CD4-positive, alpha-beta T cell (primary cell): ENCODE measurements at regions not wholly inside any gene's neighbourhood (a gene's known extent, or its start where the extent isn't known, plus 50 kb on each side); places are given as distances from the start of the nearest gene placed in this dataset.

ENCODE experiments used
- ATAC-seq: fragments of 200-7000 bp; cut with Tn5 transposase; one replicate; pipeline ENCODE4 v1.10.0; 2022; ENCODE audit warnings: mild to moderate bottlenecking; ENCODE audit not compliant: poor library complexity
- CTCF ChIA-PET: fragments of 350-600 bp; sonication (Branson Sonifier 250); formaldehyde crosslinking; loops from one replicate; lab custom pipeline; 2021; ENCODE audit warnings: antibody characterized with exemption, inconsistent platforms; lab: Charles Lee
- POLR2A ChIA-PET: fragments of 350-600 bp; sonication (Branson Sonifier 250); formaldehyde crosslinking; loops from one replicate; lab custom pipeline; 2021; ENCODE audit warnings: antibody characterized with exemption, inconsistent platforms; lab: Charles Lee
- DNase-seq, 14 experiments: peaks; one replicate each; pipeline ENCODE4 v3.0.0-alpha.2; 2013 to 2020; ENCODE audit warnings: mixed read lengths in 2 of 14
- H3K27ac ChIP-seq, 2 donors: one replicate each; pipeline versions ENCODE4 v1.5.1 to v1.7.0; 2013; ENCODE audit warnings: low read length in 2 of 2, low read depth in 1 of 2, mild to moderate bottlenecking in 1 of 2
- H3K27me3 ChIP-seq, 2 experiments: 1 replicate in 1 of 2; 2 replicates in 1 of 2; pipeline versions ENCODE4 v1.6.1 to v1.7.0; 2013; ENCODE audit warnings: low read length in 2 of 2, control low read depth in 1 of 2, mild to moderate bottlenecking in 1 of 2, moderate library complexity in 1 of 2; ENCODE audit not compliant: insufficient read depth in 2 of 2, control insufficient read depth in 1 of 2
- H3K36me3 ChIP-seq: one replicate; pipeline ENCODE4 v1.6.1; 2013; ENCODE audit warnings: low read length, control low read depth; ENCODE audit not compliant: insufficient read depth
- H3K4me1 ChIP-seq: one replicate; pipeline ENCODE4 v1.6.1; 2013; ENCODE audit warnings: low read length, control low read depth; ENCODE audit not compliant: insufficient read depth
- H3K4me3 ChIP-seq: one replicate; pipeline ENCODE4 v1.5.1; 2013; ENCODE audit warnings: mild to moderate bottlenecking, low read length, moderate library complexity
- H3K9me3 ChIP-seq, 2 experiments: 1 replicate in 1 of 2; 2 replicates in 1 of 2; pipeline versions ENCODE4 v1.6.1 to v1.7.0; 2013; ENCODE audit warnings: low read length in 2 of 2, mild to moderate bottlenecking in 2 of 2, control low read depth in 1 of 2, moderate library complexity in 1 of 2; ENCODE audit not compliant: control insufficient read depth in 1 of 2, insufficient read depth in 1 of 2
- H3K27ac Mint-ChIP-seq: one replicate; pipeline ENCODE4 v1.8.0; 2020; ENCODE audit warnings: mixed read lengths
- H3K27me3 Mint-ChIP-seq: one replicate; pipeline ENCODE4 v1.8.0; 2021; ENCODE audit warnings: mixed read lengths
- H3K36me3 Mint-ChIP-seq: one replicate; pipeline ENCODE4 v1.8.0; 2021; ENCODE audit warnings: low read depth, mixed read lengths
- H3K4me1 Mint-ChIP-seq: one replicate; pipeline ENCODE4 v1.8.0; 2021; ENCODE audit warnings: low read depth, mixed read lengths
- H3K4me3 Mint-ChIP-seq: one replicate; pipeline ENCODE4 v1.8.0; 2020; ENCODE audit warnings: mild to moderate bottlenecking, mixed read lengths
- H3K9me3 Mint-ChIP-seq: one replicate; pipeline ENCODE4 v1.8.0; 2020; ENCODE audit warnings: mixed read lengths
- intact Hi-C, 2 experiments: fragments of 100-400 bp; cut with DNase I in 1 of 2; cut with micrococcal nuclease in 1 of 2; formaldehyde crosslinking; loops; one replicate each; pipeline versions ENCODE4 v1.15.1 to v1.9.0; 2023 to 2025; cut with DNase I, micrococcal nuclease
- TF ChIP-seq, protein P1 (sequence below): fragments of 200-600 bp; IDR thresholded peaks from one replicate; pipeline ENCODE4 v1.8.0; 2022; ENCODE audit warnings: antibody characterized with exemption, mild to moderate bottlenecking

- no peak for DNase-seq
- no peak for ATAC-seq
- TF ChIP-seq, protein P1, sequence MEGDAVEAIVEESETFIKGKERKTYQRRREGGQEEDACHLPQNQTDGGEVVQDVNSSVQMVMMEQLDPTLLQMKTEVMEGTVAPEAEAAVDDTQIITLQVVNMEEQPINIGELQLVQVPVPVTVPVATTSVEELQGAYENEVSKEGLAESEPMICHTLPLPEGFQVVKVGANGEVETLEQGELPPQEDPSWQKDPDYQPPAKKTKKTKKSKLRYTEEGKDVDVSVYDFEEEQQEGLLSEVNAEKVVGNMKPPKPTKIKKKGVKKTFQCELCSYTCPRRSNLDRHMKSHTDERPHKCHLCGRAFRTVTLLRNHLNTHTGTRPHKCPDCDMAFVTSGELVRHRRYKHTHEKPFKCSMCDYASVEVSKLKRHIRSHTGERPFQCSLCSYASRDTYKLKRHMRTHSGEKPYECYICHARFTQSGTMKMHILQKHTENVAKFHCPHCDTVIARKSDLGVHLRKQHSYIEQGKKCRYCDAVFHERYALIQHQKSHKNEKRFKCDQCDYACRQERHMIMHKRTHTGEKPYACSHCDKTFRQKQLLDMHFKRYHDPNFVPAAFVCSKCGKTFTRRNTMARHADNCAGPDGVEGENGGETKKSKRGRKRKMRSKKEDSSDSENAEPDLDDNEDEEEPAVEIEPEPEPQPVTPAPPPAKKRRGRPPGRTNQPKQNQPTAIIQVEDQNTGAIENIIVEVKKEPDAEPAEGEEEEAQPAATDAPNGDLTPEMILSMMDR: no peak
- H3K9me3 Mint-ChIP-seq: no peaks in the 10 kb centered on the region
- H3K4me1 Mint-ChIP-seq: no peaks in the 10 kb centered on the region
- CTCF ChIA-PET: no interaction called here
- H3K27ac ChIP-seq: no peak overlapping the region
- POLR2A ChIA-PET: no interaction called here
- peaks cover 4% of the 10 kb centered on the region for H3K27me3 Mint-ChIP-seq
- H3K4me3 ChIP-seq: no peak overlapping the region
- no peaks in the 10 kb centered on the region for H3K36me3 ChIP-seq
- no peak overlapping the region for H3K4me3 Mint-ChIP-seq
- no peaks in the 10 kb centered on the region for H3K36me3 Mint-ChIP-seq
- no peaks in the 10 kb centered on the region for H3K9me3 ChIP-seq
- no peak overlapping the region for H3K27ac Mint-ChIP-seq
- intact Hi-C loops: no loop called here
- no peaks in the 10 kb centered on the region for H3K27me3 ChIP-seq
- H3K4me1 ChIP-seq: no peaks in the 10 kb centered on the region
Observed at GRCh38 chr5:168064457-168064856, 227.0 kb upstream of the WWC1 start.

GRCh38 chr5:168064933-168065622, 226.4 kb upstream of the WWC1 start:
- no peak overlapping the region for H3K4me3 Mint-ChIP-seq
- peaks cover 4% of the 10 kb centered on the region for H3K27me3 Mint-ChIP-seq
- no peaks in the 10 kb centered on the region for H3K9me3 Mint-ChIP-seq
- Histone ChIP-seq H3K36me3 (no peaks in the 10 kb centered on the region), H3K9me3 (no peaks in the 10 kb centered on the region), H3K4me1 (no peaks in the 10 kb centered on the region), H3K4me3 (no peak overlapping the region), H3K27ac (no peak overlapping the region), H3K27me3 (no peaks in the 10 kb centered on the region)
- ChIA-PET CTCF (no interaction called here), POLR2A (no interaction called here)
- H3K4me1 Mint-ChIP-seq: no peaks in the 10 kb centered on the region
- no peak for ATAC-seq
- no peak for DNase-seq
- intact Hi-C loops: no loop called here
- no peaks in the 10 kb centered on the region for H3K36me3 Mint-ChIP-seq
- TF ChIP-seq, protein P1: no peak
- no peak overlapping the region for H3K27ac Mint-ChIP-seq

DNA sequence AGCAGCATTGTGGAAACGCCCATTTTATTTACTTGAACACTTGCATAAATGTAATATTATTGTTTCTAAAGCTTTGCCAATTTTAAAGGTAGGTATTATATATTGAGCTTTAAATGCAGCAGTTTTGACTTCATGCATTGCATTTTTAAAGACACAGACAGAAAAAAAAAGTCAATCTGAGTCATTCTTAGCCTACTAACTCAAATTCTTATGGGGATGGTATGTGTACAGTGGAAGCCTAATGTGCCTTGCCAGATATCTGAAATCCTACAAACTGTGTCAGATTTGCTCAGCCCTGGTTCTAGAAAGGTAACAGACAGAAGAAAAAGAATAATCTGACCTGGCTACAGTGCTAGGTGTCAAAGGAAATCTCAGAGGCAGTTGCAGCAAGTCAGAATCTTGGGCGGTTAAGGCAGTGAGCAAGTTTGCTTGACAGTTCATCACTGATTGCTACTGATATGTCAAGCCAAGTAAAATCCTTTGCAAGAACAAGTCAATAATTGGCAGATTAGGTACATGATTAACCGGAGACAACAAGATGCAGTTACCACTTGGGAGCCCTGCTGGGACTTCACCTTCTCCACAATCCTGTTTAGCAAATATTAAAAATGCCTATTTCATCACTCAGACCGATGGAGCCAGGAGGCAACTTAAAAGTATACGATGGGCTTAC, 224.8 kb upstream of the WWC1 start:
- POLR2A ChIA-PET: no interaction called here
- no peak overlapping the region for H3K27ac ChIP-seq
- H3K27me3 ChIP-seq: no peaks in the 10 kb centered on the region
- Mint-ChIP-seq H3K4me1 (no peaks in the 10 kb centered on the region), H3K36me3 (no peaks in the 10 kb centered on the region), H3K27ac (no peak overlapping the region), H3K9me3 (no peaks in the 10 kb centered on the region), H3K27me3 (peaks cover 4% of the 10 kb centered on the region), H3K4me3 (no peak overlapping the region)
- no peaks in the 10 kb centered on the region for H3K36me3 ChIP-seq
- no peaks in the 10 kb centered on the region for H3K9me3 ChIP-seq
- CTCF ChIA-PET: no interaction called here
- intact Hi-C loops: no loop called here
- no peak for DNase-seq
- no peak overlapping the region for H3K4me3 ChIP-seq
- H3K4me1 ChIP-seq: no peaks in the 10 kb centered on the region
- ATAC-seq: no peak
- TF ChIP-seq, protein P1: no peak
